SK-N-SH treated with all-trans-retinoic acid at 6 μM for 48 hours (cell line): ENCODE measurements at regions not wholly inside any gene's neighbourhood (a gene's known extent, or its start where the extent isn't known, plus 50 kb on each side); places are given as distances from the start of the nearest gene placed in this dataset.

Experiments used
- CSDC2 ChIP-seq: fragments of 250-450 bp; sonication (Bioruptor Pico); IDR thresholded peaks from 2 replicates; pipeline ENCODE4 v1.5.0; 2020; ENCODE audit warnings: mild to moderate bottlenecking, moderate library complexity
- OSR1 ChIP-seq: fragments of 250-450 bp; sonication (Bioruptor Pico); IDR thresholded peaks from 2 replicates; pipeline ENCODE4 v1.8.0; 2022; ENCODE audit warnings: moderate library complexity, mild to moderate bottlenecking, inconsistent platforms
- PPARA ChIP-seq: fragments of 250-450 bp; sonication (Bioruptor Pico); IDR thresholded peaks from 2 replicates; pipeline ENCODE4 v1.5.0; 2020; ENCODE audit warnings: mild to moderate bottlenecking, borderline replicate concordance
- ZFP3 ChIP-seq: fragments of 250-450 bp; sonication (Bioruptor Pico); IDR thresholded peaks from 2 replicates; pipeline ENCODE4 v1.5.0; 2020; ENCODE audit warnings: mild to moderate bottlenecking, moderate library complexity
- TF ChIP-seq, protein P1 (sequence below): fragments of 250-450 bp; sonication (Bioruptor Pico); IDR thresholded peaks from 2 replicates; pipeline ENCODE4 v1.5.1; 2021; ENCODE audit warnings: mild to moderate bottlenecking, moderate library complexity

DNA sequence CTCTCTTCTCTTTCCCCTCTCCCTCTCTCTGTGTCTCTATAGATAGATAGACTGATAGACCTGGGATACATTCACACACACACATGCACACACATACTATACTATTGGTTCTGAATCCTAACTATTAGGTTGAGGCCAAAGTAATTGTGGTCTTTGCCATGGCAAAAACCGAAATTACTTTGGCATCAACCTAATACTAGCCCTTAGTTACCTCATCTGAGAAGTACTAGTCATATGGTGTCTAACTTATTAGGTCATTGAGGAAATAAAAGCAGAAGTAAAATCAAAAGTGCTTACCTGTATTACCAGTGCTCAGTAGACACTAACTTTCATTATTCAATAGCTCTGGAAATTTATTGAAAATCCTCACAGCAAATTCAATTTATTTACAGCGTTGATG is 451.5 kb downstream of the EPHA4 start:
- TF ChIP-seq CSDC2 (no peak), OSR1 (CRISPR knock-in tag) (no peak), ZFP3 (CRISPR knock-in tag) (no peak), PPARA (no peak)
- TF ChIP-seq, protein P1, sequence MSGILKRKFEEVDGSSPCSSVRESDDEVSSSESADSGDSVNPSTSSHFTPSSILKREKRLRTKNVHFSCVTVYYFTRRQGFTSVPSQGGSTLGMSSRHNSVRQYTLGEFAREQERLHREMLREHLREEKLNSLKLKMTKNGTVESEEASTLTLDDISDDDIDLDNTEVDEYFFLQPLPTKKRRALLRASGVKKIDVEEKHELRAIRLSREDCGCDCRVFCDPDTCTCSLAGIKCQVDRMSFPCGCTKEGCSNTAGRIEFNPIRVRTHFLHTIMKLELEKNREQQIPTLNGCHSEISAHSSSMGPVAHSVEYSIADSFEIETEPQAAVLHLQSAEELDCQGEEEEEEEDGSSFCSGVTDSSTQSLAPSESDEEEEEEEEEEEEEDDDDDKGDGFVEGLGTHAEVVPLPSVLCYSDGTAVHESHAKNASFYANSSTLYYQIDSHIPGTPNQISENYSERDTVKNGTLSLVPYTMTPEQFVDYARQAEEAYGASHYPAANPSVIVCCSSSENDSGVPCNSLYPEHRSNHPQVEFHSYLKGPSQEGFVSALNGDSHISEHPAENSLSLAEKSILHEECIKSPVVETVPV (CRISPR knock-in tag) = no peak
